HL-60/S4 treated with phorbol 12-myristate 13-acetate at 8.2 ng/mL for 4 days and 3 days (cell line): ENCODE measurements at regions not wholly inside any gene's neighbourhood (a gene's known extent, or its start where the extent isn't known, plus 50 kb on each side); places are given as distances from the start of the nearest gene placed in this dataset.

Experiments
- in situ Hi-C: fragments of 300-500 bp; cut with MboI; formaldehyde crosslinking; loops from 2 replicates; pipeline ENCODE4 v1.15.0; 2022; ENCODE audit warnings: low sequenced_read_pairs

GRCh38 chr20:23254505-23254904 lies 96.1 kb upstream of the NXT1 start:
- in situ Hi-C loops, result no loop called here

- in situ Hi-C loops, result no loop called here
These were observed 96.6 kb upstream of the NXT1 start for GRCh38 chr20:23254034-23254433.

GRCh38 chr20:23253524-23253923 lies 97.1 kb upstream of the NXT1 start:
- in situ Hi-C loops, result no loop called here

DNA sequence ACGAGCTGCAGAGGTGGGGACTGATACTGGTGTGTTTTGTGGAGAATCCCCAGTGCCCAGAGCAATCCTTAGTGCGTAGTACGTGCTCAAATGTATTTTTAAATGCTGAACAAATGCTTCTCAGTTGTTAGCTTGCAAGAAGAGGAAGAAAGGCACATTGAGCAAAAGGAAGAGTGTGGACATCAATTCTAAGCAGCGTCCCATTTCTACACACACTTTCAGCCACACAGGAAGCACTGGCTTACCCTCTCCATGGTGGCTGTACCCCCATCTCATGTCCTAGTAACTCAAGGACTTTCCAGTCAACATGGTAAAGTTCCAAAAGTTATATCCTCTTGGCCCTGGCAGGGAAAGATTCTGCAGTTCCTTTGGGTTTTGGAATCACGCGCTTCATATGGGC lies 98.8 kb upstream of the NXT1 start:
- in situ Hi-C loops, result no loop called here

DNA sequence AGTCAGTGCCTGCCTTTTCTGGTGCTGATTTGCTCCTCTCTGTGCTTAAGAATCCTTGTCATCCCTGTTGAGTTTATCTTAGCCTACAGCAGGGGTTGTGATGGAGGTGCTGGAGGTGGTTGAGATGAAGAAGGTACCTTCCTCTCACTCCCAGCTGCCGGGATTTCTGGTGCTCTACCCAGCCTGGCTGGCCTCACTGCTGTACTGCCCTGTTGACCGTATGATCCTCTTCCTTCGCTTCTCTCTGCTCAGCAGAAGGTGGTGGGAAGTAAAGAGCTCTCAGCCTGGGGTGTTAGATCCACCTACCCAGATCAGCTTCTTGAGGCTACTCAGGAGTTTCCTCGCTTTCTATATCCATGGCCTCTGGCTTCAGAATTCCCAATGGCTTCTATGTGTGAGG lies 101.0 kb upstream of the NXT1 start:
- in situ Hi-C loops, result loop anchor here (25.0 kb wide), 1 partner anchor 187 kb away; no protein-coding TSS in a partner anchor

- in situ Hi-C loops, result loop anchor here (25.0 kb wide), 1 partner anchor 186 kb away; no protein-coding TSS in a partner anchor
These were observed 102.1 kb upstream of the NXT1 start for GRCh38 chr20:23248461-23248882.

GRCh38 chr20:23246717-23247664 lies 103.6 kb upstream of the NXT1 start:
- in situ Hi-C loops, result loop anchor here (25.0 kb wide), 1 partner anchor 185 kb away; no protein-coding TSS in a partner anchor

- in situ Hi-C loops, result loop anchor here (25.0 kb wide), 1 partner anchor 183 kb away; no protein-coding TSS in a partner anchor
These were observed 104.9 kb upstream of the NXT1 start for GRCh38 chr20:23245553-23246181.

- in situ Hi-C loops, result loop anchor here (25.0 kb wide), 1 partner anchor 183 kb away; no protein-coding TSS in a partner anchor
These were observed 105.6 kb upstream of the NXT1 start for GRCh38 chr20:23244916-23245552.

- in situ Hi-C loops, result loop anchor here (25.0 kb wide), 1 partner anchor 182 kb away; no protein-coding TSS in a partner anchor
These were observed 106.3 kb upstream of the NXT1 start for GRCh38 chr20:23244156-23244915.

DNA sequence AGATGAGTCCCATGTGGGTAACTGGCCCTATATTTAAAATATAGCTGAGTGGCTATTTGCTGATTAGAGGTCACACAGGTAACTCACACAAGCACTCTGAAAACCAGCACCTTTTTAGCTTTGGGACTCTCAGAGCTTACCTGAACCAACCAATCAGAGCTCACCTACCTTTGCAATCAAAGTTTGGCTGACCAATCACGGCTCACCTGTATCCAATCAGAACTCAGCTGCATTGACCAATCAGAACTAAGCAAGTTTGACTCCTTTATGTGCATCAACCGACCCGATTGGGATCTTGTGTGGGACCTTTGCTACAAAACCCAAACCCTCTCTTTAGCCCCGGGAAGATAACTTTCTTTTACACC lies 106.8 kb upstream of the NXT1 start:
- in situ Hi-C loops, result loop anchor here (25.0 kb wide), 1 partner anchor 181 kb away; no protein-coding TSS in a partner anchor

- in situ Hi-C loops, result loop anchor here (25.0 kb wide), 1 partner anchor 180 kb away; no protein-coding TSS in a partner anchor
These were observed 107.9 kb upstream of the NXT1 start for GRCh38 chr20:23242556-23243180.

DNA sequence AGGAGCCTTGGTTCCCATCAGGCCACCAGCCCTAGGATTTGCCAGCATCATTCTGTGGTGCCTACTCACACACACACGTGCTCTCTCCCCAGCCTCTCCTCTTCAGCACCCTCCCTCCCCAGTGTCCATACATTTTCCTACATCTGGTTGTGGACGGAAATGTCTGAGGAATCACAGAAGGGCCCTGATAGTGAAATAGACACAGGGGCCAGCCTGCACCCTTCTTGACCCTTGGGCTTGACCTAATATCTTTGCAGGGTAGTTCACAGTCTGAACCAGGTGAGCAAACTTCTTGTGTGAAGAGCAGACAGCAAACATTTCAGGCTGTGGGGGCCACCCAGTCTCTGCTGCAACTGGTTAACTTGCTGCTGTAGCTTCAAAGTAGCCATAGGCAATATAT lies 108.5 kb upstream of the NXT1 start:
- in situ Hi-C loops, result loop anchor here (25.0 kb wide), 1 partner anchor 180 kb away; no protein-coding TSS in a partner anchor

GRCh38 chr20:23241416-23241815 lies 109.2 kb upstream of the NXT1 start:
- in situ Hi-C loops, result loop anchor here (25.0 kb wide), 1 partner anchor 179 kb away; no protein-coding TSS in a partner anchor

GRCh38 chr20:23240519-23240918 lies 110.1 kb upstream of the NXT1 start:
- in situ Hi-C loops, result loop anchor here (25.0 kb wide), 1 partner anchor 178 kb away; no protein-coding TSS in a partner anchor

DNA sequence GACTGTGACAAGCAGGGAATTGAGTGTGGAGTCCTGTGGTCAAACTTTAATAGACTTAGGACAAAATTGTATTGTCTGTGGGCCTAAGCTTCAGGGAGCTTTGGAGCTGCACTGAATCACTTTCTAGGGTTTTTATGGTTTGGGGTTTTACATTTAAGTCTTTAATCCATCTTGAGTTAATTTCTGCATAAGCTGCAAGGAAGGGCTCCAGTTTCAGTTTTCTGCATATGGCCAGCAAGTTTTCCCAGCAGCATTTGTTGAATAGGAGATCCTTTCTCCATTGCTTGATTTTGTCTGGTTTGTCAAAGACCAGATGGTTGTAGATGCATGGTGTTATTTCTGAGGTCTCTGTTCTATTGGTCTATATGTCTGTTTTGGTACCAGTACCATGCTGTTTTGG lies 113.4 kb upstream of the NXT1 start:
- in situ Hi-C loops, result loop anchor here (25.0 kb wide), 1 partner anchor 175 kb away; no protein-coding TSS in a partner anchor

DNA sequence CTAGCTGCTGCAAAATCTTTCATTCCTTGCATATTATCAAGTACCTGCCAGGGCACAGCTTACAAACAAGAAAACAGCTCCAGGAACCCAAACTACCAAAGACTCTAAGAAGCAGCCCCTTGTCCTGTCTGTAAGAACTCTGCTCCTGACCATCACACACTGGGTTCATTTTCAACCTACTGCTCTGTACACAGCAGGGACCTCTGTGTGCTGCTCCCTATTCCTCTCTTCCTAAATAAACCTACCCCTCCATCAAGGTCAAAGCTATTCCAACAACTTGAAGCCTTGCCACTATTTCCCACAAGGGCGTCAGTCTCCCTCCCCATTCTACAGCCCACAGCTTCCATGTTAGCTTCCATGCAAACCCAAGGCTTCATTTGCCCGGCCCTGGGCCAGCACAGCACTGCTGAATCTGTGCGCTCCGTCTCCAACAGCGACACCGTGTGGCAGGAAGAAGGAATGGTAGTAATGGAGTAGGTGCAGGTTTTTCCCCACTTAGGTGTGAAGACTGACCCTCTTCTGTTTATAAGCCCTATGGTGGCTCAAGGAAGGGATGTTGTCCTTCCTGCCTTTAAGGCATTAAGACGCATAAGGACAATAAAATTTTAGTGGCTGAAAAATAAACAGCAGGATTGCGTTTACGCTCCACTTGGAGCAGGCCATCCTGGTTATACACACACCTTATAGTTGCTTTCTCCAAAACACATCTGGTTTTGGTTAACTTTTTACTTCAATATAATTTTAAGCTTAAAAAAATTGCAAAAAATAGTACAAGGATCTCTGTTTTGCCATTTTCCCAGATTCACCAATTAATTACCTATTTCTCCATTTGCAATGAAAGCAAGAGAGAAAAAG lies 115.2 kb upstream of the NXT1 start:
- in situ Hi-C loops, result loop anchor here (25.0 kb wide), 1 partner anchor 173 kb away; no protein-coding TSS in a partner anchor

DNA sequence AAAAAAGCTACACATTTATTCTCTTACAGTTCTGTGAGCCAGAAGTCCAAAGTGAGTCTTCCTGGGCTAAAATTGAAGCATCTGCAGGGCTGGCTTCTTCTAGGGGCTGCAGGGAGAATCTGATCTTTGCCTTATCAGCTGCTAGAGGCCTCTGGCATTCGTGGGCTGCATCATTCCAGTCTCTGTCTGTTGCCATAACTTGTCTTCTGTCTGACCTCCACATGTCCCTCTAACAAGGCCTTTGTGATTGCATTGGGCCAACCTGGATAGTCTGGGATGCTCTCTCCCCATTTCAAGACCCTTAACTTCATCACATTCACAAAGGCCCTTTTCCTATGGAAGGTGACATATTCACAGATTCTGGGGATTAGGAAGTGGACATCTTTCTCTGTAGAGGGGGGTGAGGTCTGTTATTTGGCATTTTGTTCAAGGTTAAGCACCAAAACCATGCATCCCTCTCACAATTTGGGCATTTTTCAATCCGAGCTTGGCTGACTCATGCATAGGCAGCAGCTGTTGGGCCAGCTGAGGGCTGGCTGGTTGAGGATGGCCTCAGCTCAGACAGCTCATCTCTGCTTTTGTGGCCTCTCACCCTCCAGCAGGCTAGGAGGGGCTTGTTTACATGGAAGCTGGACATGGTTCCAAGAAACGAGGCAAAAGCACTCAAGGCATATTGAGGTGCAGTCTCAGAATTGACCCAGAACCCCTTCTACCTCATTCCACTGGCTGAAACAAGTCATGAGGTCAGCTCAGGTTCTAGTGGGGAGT lies 116.1 kb upstream of the NXT1 start:
- in situ Hi-C loops, result loop anchor here (25.0 kb wide), 1 partner anchor 172 kb away; no protein-coding TSS in a partner anchor
